Right lobe of liver (tissue), 6 donors: ENCODE measurements at regions not wholly inside any gene's neighbourhood (a gene's known extent, or its start where the extent isn't known, plus 50 kb on each side); places are given as distances from the start of the nearest gene placed in this dataset.

ENCODE experiments used
- ATAC-seq, 4 donors: fragments of 200-7000 bp; cut with Tn5 transposase; one replicate each; pipeline ENCODE4 v1.9.1; 2020; ENCODE audit warnings: mild to moderate bottlenecking in 4 of 4, moderate library complexity in 4 of 4
- DNase-seq, 3 donors: peaks; one replicate each; pipeline ENCODE4 v3.0.0-alpha.2; 2020
- H3K27ac ChIP-seq, 3 donors: fragments of 200-600 bp; one replicate each; pipeline ENCODE4 v1.8.0; 2022
- H3K27me3 ChIP-seq, 2 donors: fragments of 200-600 bp; one replicate each; pipeline ENCODE4 v1.8.0; 2022
- H3K36me3 ChIP-seq, 4 donors: fragments of 200-600 bp; sonication (generic) in 1 of 4; one replicate each; pipeline versions ENCODE4 v1.5.1 to v1.8.0; 2017 to 2022; ENCODE audit warnings: control low read depth in 1 of 4
- H3K4me1 ChIP-seq, 4 donors: fragments of 200-600 bp; sonication (generic) in 1 of 4; one replicate each; pipeline versions ENCODE4 v1.5.1 to v1.8.0; 2017 to 2022; ENCODE audit warnings: control low read depth in 1 of 4
- H3K4me3 ChIP-seq, 3 donors: fragments of 200-600 bp; one replicate each; pipeline ENCODE4 v1.8.0; 2022
- H3K9me3 ChIP-seq, 4 donors: fragments of 200-600 bp; sonication (generic) in 1 of 4; one replicate each; pipeline versions ENCODE4 v1.5.1 to v1.8.0; 2017 to 2022; ENCODE audit warnings: control low read depth in 1 of 4
- POLR2A ChIP-seq: fragments of 450-650 bp; IDR thresholded peaks from one replicate; pipeline ENCODE4 v1.6.1; 2017; ENCODE audit warnings: antibody characterized with exemption, mild to moderate bottlenecking
- WGBS: methylation state at CpG from one replicate; pipeline ENCODE4 v1.1.6; 2018; ENCODE audit warnings: low coverage, low lambda C conversion rate; ENCODE audit not compliant: insufficient coverage; ENCODE audit errors: missing lambda C conversion rate; 5-methylcytosine and 5-hydroxymethylcytosine counted together
- intact Hi-C, 2 donors: fragments of 100-400 bp; cut with DNase I; formaldehyde crosslinking; loops; one replicate each; pipeline versions ENCODE4 v1.11.2 to v1.14.1; 2022
- TF ChIP-seq, protein P1 (sequence below), 4 donors: fragments of 200-600 bp in 3 of 4; fragments of 450-650 bp in 1 of 4; IDR thresholded peaks; one replicate each; pipeline versions ENCODE4 v1.5.1 to v1.8.0; 2016 to 2022; ENCODE audit warnings: antibody characterized with exemption in 4 of 4, mild to moderate bottlenecking in 2 of 4
- donor health status: DM: no; HTN: yes; CAD: no.
- donor health status: DM: no; HTN: no; CAD: no.
- donor health status: DM: no; HTN: no; CAD: no.
- donor health status: DM: no; HTN: yes; CAD: no.
- donor health status: DM: no; HTN: yes; CAD: no.

GRCh38 chr2:118671701-118672454 is 175.6 kb downstream of the EN1 start:
- DNase-seq (no peak), ATAC-seq (no peak)
- no peaks in the 10 kb centered on the region for H3K9me3 ChIP-seq
- no peaks in the 10 kb centered on the region for H3K36me3 ChIP-seq
- no peak overlapping the region for H3K4me3 ChIP-seq
- H3K4me1 ChIP-seq = no peaks in the 10 kb centered on the region
- WGBS = 75% methylated on average over 3 of the region's 5 CpGs
- intact Hi-C loops = no loop called here
- no peak for TF ChIP-seq POLR2A
- TF ChIP-seq, protein P1, sequence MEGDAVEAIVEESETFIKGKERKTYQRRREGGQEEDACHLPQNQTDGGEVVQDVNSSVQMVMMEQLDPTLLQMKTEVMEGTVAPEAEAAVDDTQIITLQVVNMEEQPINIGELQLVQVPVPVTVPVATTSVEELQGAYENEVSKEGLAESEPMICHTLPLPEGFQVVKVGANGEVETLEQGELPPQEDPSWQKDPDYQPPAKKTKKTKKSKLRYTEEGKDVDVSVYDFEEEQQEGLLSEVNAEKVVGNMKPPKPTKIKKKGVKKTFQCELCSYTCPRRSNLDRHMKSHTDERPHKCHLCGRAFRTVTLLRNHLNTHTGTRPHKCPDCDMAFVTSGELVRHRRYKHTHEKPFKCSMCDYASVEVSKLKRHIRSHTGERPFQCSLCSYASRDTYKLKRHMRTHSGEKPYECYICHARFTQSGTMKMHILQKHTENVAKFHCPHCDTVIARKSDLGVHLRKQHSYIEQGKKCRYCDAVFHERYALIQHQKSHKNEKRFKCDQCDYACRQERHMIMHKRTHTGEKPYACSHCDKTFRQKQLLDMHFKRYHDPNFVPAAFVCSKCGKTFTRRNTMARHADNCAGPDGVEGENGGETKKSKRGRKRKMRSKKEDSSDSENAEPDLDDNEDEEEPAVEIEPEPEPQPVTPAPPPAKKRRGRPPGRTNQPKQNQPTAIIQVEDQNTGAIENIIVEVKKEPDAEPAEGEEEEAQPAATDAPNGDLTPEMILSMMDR (IDR thresholded peaks at IDR 0.05) = no peak
- no peaks in the 10 kb centered on the region for H3K27me3 ChIP-seq
- H3K27ac ChIP-seq = no peak overlapping the region

GRCh38 chr2:118670838-118671237 is 176.6 kb downstream of the EN1 start:
- ATAC-seq = no peak
- no peak for TF ChIP-seq POLR2A
- TF ChIP-seq, protein P1 (IDR thresholded peaks at IDR 0.05) = no peak
- DNase-seq = no peak
- intact Hi-C loops = no loop called here
- no peaks in the 10 kb centered on the region for H3K9me3 ChIP-seq
- no peaks in the 10 kb centered on the region for H3K27me3 ChIP-seq
- H3K4me1 ChIP-seq = no peaks in the 10 kb centered on the region
- no peak overlapping the region for H3K27ac ChIP-seq
- no peaks in the 10 kb centered on the region for H3K36me3 ChIP-seq
- H3K4me3 ChIP-seq = no peak overlapping the region
- WGBS = 54% methylated on average over 6 of the region's 6 CpGs

DNA sequence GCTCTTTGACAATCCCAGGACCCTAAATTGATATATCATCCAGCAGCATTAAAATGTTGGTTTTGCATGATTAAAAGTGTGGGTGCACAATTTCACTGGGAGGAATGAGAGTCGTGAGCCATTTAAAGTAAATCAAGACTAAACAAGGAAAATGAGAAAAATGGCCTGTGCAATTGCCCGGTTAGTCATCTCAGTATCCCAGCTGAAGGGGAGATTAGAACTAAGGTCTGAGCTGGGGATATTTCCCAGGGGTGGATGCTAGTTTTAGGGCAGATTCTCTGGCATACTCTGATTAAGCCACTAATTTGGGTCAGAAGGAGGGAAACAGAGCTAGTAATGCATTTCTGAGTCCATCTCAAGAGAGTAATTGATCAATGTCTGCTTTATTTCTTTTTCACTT is 177.2 kb downstream of the EN1 start:
- H3K4me1 ChIP-seq = no peaks in the 10 kb centered on the region
- ATAC-seq (no peak), DNase-seq (no peak)
- H3K9me3 ChIP-seq = no peaks in the 10 kb centered on the region
- no peak overlapping the region for H3K4me3 ChIP-seq
- WGBS = 57% methylated on average over 2 of the region's 2 CpGs
- no peak for TF ChIP-seq POLR2A
- TF ChIP-seq, protein P1 (IDR thresholded peaks at IDR 0.05) = no peak
- H3K27ac ChIP-seq = no peak overlapping the region
- no peaks in the 10 kb centered on the region for H3K36me3 ChIP-seq
- intact Hi-C loops = no loop called here
- no peaks in the 10 kb centered on the region for H3K27me3 ChIP-seq

DNA sequence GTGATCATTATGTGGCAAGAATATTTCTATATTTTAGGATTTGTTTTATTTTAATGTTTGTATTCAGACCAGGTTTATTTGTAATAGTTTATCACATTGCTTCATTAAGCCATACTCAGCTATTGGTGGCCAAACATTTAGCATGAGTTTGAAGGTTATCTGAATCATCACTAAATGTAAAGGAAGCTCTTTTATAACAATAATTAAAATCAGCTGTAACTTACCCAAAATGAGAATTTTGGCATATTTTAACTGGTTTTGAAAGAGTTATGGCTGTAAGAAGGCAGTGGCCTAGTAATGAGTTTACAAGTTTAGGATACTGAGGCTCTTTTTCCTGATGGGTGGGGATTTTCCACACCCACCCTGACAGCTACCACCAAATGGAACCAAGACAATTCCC is 177.8 kb downstream of the EN1 start:
- Histone ChIP-seq H3K27ac (no peak overlapping the region), H3K27me3 (no peaks in the 10 kb centered on the region), H3K4me3 (no peak overlapping the region), H3K36me3 (no peaks in the 10 kb centered on the region), H3K4me1 (no peaks in the 10 kb centered on the region), H3K9me3 (no peaks in the 10 kb centered on the region)
- intact Hi-C loops = no loop called here
- TF ChIP-seq, protein P1 (IDR thresholded peaks at IDR 0.05) = no peak
- TF ChIP-seq POLR2A = no peak
- ATAC-seq (no peak), DNase-seq (no peak)
